OCI-LY1 (cell line): ENCODE measurements at regions not wholly inside any gene's neighbourhood (a gene's known extent, or its start where the extent isn't known, plus 50 kb on each side); places are given as distances from the start of the nearest gene placed in this dataset.

Experiments
- H2AFZ ChIP-seq: fragments of 200-600 bp; sonication (generic), shearing (Covaris generic); 2 replicates; pipeline ENCODE4 v1.6.0; 2014; ENCODE audit warnings: antibody characterized with exemption, mild to moderate bottlenecking, low read length
- H3F3A ChIP-seq: fragments of 200-600 bp; sonication (generic), shearing (Covaris generic); 2 replicates; pipeline ENCODE4 v1.6.0; 2014; ENCODE audit warnings: mild to moderate bottlenecking, antibody characterized with exemption, low read length, moderate library complexity; ENCODE audit not compliant: insufficient read depth
- H3K27ac ChIP-seq: fragments of 200-600 bp; sonication (generic); 2 replicates; pipeline ENCODE4 v1.5.1; 2014; ENCODE audit warnings: low read length, mixed run types, mild to moderate bottlenecking, low read depth; ENCODE audit not compliant: poor library complexity, severe bottlenecking
- H3K27me3 ChIP-seq: fragments of 200-600 bp; sonication (generic); 2 replicates; pipeline ENCODE4 v1.6.0; 2014; ENCODE audit warnings: antibody characterized with exemption, mild to moderate bottlenecking, low read length, moderate library complexity; ENCODE audit not compliant: insufficient read depth
- H3K36me3 ChIP-seq: fragments of 200-600 bp; sonication (generic); 2 replicates; pipeline ENCODE4 v1.6.1; 2014; ENCODE audit warnings: mild to moderate bottlenecking, antibody characterized with exemption, low read length, moderate library complexity, mixed read lengths; ENCODE audit not compliant: insufficient read depth
- H3K4me1 ChIP-seq: fragments of 200-600 bp; sonication (generic); 2 replicates; pipeline ENCODE4 v1.5.1; 2014; ENCODE audit warnings: mild to moderate bottlenecking, low read length, moderate library complexity; ENCODE audit not compliant: insufficient read depth, severe bottlenecking
- H3K4me2 ChIP-seq: fragments of 200-600 bp; sonication (generic), shearing (Covaris generic); 2 replicates; pipeline ENCODE4 v1.6.1; 2014; ENCODE audit warnings: low read length
- H3K4me3 ChIP-seq: fragments of 200-600 bp; sonication (generic); 2 replicates; pipeline ENCODE4 v1.5.1; 2014; ENCODE audit warnings: low read length, low read depth, mild to moderate bottlenecking, mixed read lengths; ENCODE audit not compliant: poor library complexity, severe bottlenecking
- H3K79me2 ChIP-seq: fragments of 200-600 bp; shearing (Covaris generic); 2 replicates; pipeline ENCODE4 v1.6.1; 2016; ENCODE audit warnings: mixed run types, low read length, mixed read lengths; ENCODE audit not compliant: insufficient read depth
- H3K9ac ChIP-seq: fragments of 200-600 bp; sonication (generic), shearing (Covaris generic); 2 replicates; pipeline ENCODE4 v1.6.1; 2014; ENCODE audit warnings: mild to moderate bottlenecking, low read length, mixed read lengths
- H3K9me2 ChIP-seq: fragments of 200-600 bp; sonication (generic), shearing (Covaris generic); 2 replicates; pipeline ENCODE4 v1.6.1; 2014; ENCODE audit warnings: low read depth, mild to moderate bottlenecking, low read length, mixed read lengths
- H3K9me3 ChIP-seq: fragments of 200-600 bp; shearing (Covaris generic); 2 replicates; pipeline ENCODE4 v1.6.1; 2014; ENCODE audit warnings: low read length, mixed read lengths
- H4K20me1 ChIP-seq: fragments of 200-600 bp; sonication (generic), shearing (Covaris generic); 2 replicates; pipeline ENCODE4 v1.6.0; 2016; ENCODE audit warnings: mild to moderate bottlenecking, low read length; ENCODE audit not compliant: insufficient read depth
- EZH2 ChIP-seq: fragments of 200-600 bp; sonication (generic), shearing (Covaris generic); IDR thresholded peaks from 2 replicates; pipeline ENCODE4 v1.8.0; 2017; ENCODE audit warnings: borderline replicate concordance, mixed run types, mild to moderate bottlenecking, antibody characterized with exemption, low read length, moderate library complexity, mixed read lengths
- TF ChIP-seq, protein P1 (sequence below): fragments of 200-600 bp; sonication (generic), shearing (Covaris generic); IDR thresholded peaks from 2 replicates; pipeline ENCODE4 v1.5.1; 2017; ENCODE audit warnings: mild to moderate bottlenecking, antibody characterized with exemption, low read length, moderate library complexity, mixed read lengths

DNA sequence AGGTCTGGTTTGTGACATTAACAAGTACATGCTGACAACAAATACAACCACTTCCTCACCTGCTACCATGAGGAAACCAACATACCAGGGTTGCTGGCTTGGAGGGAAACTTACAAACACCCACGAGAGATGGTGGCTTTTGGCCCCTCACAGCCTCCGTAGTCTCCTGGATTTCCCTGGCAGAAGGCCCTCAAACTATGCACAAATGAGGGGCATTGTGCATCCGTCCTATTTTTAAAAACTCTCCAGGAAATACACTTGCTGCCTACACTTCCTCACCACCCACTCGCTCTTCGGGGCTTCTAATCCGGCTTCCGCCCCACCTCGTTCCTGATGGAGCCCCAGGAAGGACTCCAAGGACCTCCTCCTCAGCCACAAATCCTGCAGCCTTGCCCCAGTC lies 355.0 kb upstream of the GATB start:
- Histone ChIP-seq H3K79me2 (no peaks in the 10 kb centered on the region), H3K9ac (no peak overlapping the region), H3K4me3 (no peak overlapping the region), H3K36me3 (no peaks in the 10 kb centered on the region), H3K9me3 (no peaks in the 10 kb centered on the region), H4K20me1 (no peaks in the 10 kb centered on the region), H3K4me1 (no peaks in the 10 kb centered on the region), H3K4me2 (no peak overlapping the region), H3K9me2 (no peaks in the 10 kb centered on the region), H3F3A (no peaks in the 10 kb centered on the region), H3K27ac (no peak overlapping the region), H3K27me3 (no peaks in the 10 kb centered on the region), H2AFZ (no peak overlapping the region)
- TF ChIP-seq EZH2 = no peak
- TF ChIP-seq, protein P1, sequence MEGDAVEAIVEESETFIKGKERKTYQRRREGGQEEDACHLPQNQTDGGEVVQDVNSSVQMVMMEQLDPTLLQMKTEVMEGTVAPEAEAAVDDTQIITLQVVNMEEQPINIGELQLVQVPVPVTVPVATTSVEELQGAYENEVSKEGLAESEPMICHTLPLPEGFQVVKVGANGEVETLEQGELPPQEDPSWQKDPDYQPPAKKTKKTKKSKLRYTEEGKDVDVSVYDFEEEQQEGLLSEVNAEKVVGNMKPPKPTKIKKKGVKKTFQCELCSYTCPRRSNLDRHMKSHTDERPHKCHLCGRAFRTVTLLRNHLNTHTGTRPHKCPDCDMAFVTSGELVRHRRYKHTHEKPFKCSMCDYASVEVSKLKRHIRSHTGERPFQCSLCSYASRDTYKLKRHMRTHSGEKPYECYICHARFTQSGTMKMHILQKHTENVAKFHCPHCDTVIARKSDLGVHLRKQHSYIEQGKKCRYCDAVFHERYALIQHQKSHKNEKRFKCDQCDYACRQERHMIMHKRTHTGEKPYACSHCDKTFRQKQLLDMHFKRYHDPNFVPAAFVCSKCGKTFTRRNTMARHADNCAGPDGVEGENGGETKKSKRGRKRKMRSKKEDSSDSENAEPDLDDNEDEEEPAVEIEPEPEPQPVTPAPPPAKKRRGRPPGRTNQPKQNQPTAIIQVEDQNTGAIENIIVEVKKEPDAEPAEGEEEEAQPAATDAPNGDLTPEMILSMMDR = no peak

DNA sequence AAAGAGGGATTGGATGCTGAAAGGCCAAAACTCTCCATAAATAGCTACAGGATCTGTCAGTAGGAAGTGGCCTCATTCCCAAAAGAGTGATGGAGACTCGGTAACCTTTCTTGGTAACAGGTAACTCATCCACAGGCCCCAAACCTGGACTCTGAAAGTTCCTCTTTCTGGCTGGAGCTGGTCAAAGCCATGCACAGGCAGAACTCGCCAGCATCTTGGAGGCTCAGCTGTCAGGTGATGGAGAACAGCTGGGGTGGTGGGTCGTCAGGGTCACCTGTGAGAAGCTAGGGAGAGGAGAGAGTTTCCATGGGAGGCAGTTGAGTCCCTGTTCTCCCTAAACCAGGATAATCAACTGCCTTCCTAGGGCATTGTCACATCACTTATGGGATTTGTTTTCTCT lies 354.3 kb upstream of the GATB start:
- H3K27me3 ChIP-seq = no peaks in the 10 kb centered on the region
- no peak overlapping the region for H2AFZ ChIP-seq
- no peak overlapping the region for H3K27ac ChIP-seq
- H3K9ac ChIP-seq = no peak overlapping the region
- H4K20me1 ChIP-seq = no peaks in the 10 kb centered on the region
- TF ChIP-seq, protein P1 = no peak
- no peak for TF ChIP-seq EZH2
- no peaks in the 10 kb centered on the region for H3K36me3 ChIP-seq
- H3K4me1 ChIP-seq = no peaks in the 10 kb centered on the region
- no peaks in the 10 kb centered on the region for H3K9me3 ChIP-seq
- H3K4me3 ChIP-seq = no peak overlapping the region
- H3K79me2 ChIP-seq = no peaks in the 10 kb centered on the region
- no peak overlapping the region for H3K4me2 ChIP-seq
- H3F3A ChIP-seq = no peaks in the 10 kb centered on the region
- H3K9me2 ChIP-seq = no peaks in the 10 kb centered on the region

GRCh38 chr4:152114562-152114961 lies 353.8 kb upstream of the GATB start:
- no peaks in the 10 kb centered on the region for H3K9me3 ChIP-seq
- H3F3A ChIP-seq = no peaks in the 10 kb centered on the region
- H3K4me3 ChIP-seq = no peak overlapping the region
- H3K9me2 ChIP-seq = no peaks in the 10 kb centered on the region
- no peak overlapping the region for H3K4me2 ChIP-seq
- no peak overlapping the region for H2AFZ ChIP-seq
- no peaks in the 10 kb centered on the region for H3K36me3 ChIP-seq
- no peaks in the 10 kb centered on the region for H3K27me3 ChIP-seq
- TF ChIP-seq, protein P1 = no peak
- no peaks in the 10 kb centered on the region for H3K79me2 ChIP-seq
- no peak overlapping the region for H3K27ac ChIP-seq
- H4K20me1 ChIP-seq = no peaks in the 10 kb centered on the region
- H3K9ac ChIP-seq = no peak overlapping the region
- no peaks in the 10 kb centered on the region for H3K4me1 ChIP-seq
